Gastrocnemius medialis (tissue), 4 donors: ENCODE measurements at regions not wholly inside any gene's neighbourhood (a gene's known extent, or its start where the extent isn't known, plus 50 kb on each side); places are given as distances from the start of the nearest gene placed in this dataset.

Source experiments
- ATAC-seq, 2 donors: fragments of 150-250 bp; one replicate each; pipeline ENCODE4 v1.9.1; 2016
- DNase-seq, 2 donors: peaks; one replicate each; pipeline ENCODE4 v3.0.0-alpha.2; 2019
- H3K27ac ChIP-seq, 4 donors: fragments of 200-600 bp; sonication (generic); 1 replicate in 1 of 4; 2 replicates in 3 of 4; pipeline ENCODE4 v1.5.1; 2016 to 2018; ENCODE audit warnings: mild to moderate bottlenecking in 2 of 4, moderate library complexity in 1 of 4
- H3K27me3 ChIP-seq, 3 donors: fragments of 200-600 bp; sonication (generic) in 2 of 3; 1 replicate in 1 of 3; 2 replicates in 2 of 3; pipeline versions ENCODE4 v1.5.1 to v1.6.0; 2016 to 2019; ENCODE audit warnings: mild to moderate bottlenecking in 1 of 3, moderate library complexity in 1 of 3
- H3K36me3 ChIP-seq, 2 donors: fragments of 200-600 bp; sonication (generic) in 1 of 2; one replicate each; pipeline ENCODE4 v1.5.1; 2017 to 2018
- H3K4me1 ChIP-seq, 2 donors: fragments of 200-600 bp; sonication (generic) in 1 of 2; one replicate each; pipeline ENCODE4 v1.5.1; 2016 to 2017; ENCODE audit warnings: mild to moderate bottlenecking in 2 of 2
- H3K4me3 ChIP-seq, 4 donors: fragments of 200-600 bp; sonication (generic) in 3 of 4; 1 replicate in 1 of 4; 2 replicates in 3 of 4; pipeline ENCODE4 v1.5.1; 2016 to 2019; ENCODE audit warnings: mild to moderate bottlenecking in 2 of 4
- H3K9me3 ChIP-seq, 3 donors: fragments of 200-600 bp; sonication (generic) in 2 of 3; 1 replicate in 1 of 3; 2 replicates in 2 of 3; pipeline ENCODE4 v1.5.1; 2016 to 2019
- CTCF ChIP-seq, 5 experiments: fragments of 450-650 bp in 3 of 5; fragments of 200-600 bp in 2 of 5; sonication (generic) in 2 of 5; IDR thresholded peaks in 4 of 5; conservative IDR thresholded peaks in 1 of 5; 1 replicate in 4 of 5; 2 replicates in 1 of 5; pipeline ENCODE4 v1.5.1; 2016 to 2019; ENCODE audit warnings: antibody characterized with exemption in 5 of 5, mild to moderate bottlenecking in 3 of 5, moderate library complexity in 3 of 5
- POLR2A ChIP-seq, 2 donors: fragments of 450-650 bp; IDR thresholded peaks; one replicate each; pipeline ENCODE4 v1.6.1; 2017; ENCODE audit warnings: antibody characterized with exemption in 2 of 2, mild to moderate bottlenecking in 2 of 2, moderate library complexity in 2 of 2
- in situ Hi-C, 4 donors: fragments of 200-750 bp; cut with MboI; loops; one replicate each; pipeline versions ENCODE4 v1.15.0 to v1.8.0; 2017; ENCODE audit warnings: low sequenced_read_pairs in 4 of 4
- intact Hi-C: fragments of 100-400 bp; cut with DNase I; formaldehyde crosslinking; loops from one replicate; pipeline ENCODE4 v1.15.1; 2023; ENCODE audit warnings: low total_unique reads

- intact Hi-C loops (no loop called here), in situ Hi-C loops (no loop called here)
- DNase-seq = no peak
- ATAC-seq = no peak
- Histone ChIP-seq H3K4me1 (no peaks in the 10 kb centered on the region), H3K27ac (no peak overlapping the region), H3K36me3 (no peaks in the 10 kb centered on the region), H3K27me3 (peaks cover 0 to 9% (median 8%) of the 10 kb centered on the region in 3 donors), H3K9me3 (no peaks in the 10 kb centered on the region), H3K4me3 (no peak overlapping the region)
- TF ChIP-seq POLR2A (IDR thresholded peaks at IDR 0.05) (no peak), CTCF (IDR thresholded peaks at IDR 0.05 in 4 of 5, conservative IDR thresholded peaks at IDR 0.05 in 1 of 5) (no peak)
Observed at GRCh38 chr12:111212814-111213456, 156.0 kb downstream of the PHETA1 start.

GRCh38 chr12:111211910-111212757, 156.8 kb downstream of the PHETA1 start:
- no peaks in the 10 kb centered on the region for H3K4me1 ChIP-seq
- peaks cover 0 to 12% (median 8%) of the 10 kb centered on the region in 3 donors for H3K27me3 ChIP-seq
- no peaks in the 10 kb centered on the region for H3K36me3 ChIP-seq
- DNase-seq (no peak), ATAC-seq (no peak)
- TF ChIP-seq POLR2A (IDR thresholded peaks at IDR 0.05) (no peak), CTCF (IDR thresholded peaks at IDR 0.05 in 4 of 5, conservative IDR thresholded peaks at IDR 0.05 in 1 of 5) (no peak)
- no peak overlapping the region for H3K4me3 ChIP-seq
- H3K9me3 ChIP-seq = no peaks in the 10 kb centered on the region
- H3K27ac ChIP-seq = no peak overlapping the region
- intact Hi-C loops (no loop called here), in situ Hi-C loops (no loop called here)

GRCh38 chr12:111209811-111210210, 159.1 kb downstream of the PHETA1 start:
- no peak overlapping the region for H3K4me3 ChIP-seq
- DNase-seq (no peak), ATAC-seq (no peak)
- no peaks in the 10 kb centered on the region for H3K4me1 ChIP-seq
- in situ Hi-C loops (no loop called here), intact Hi-C loops (no loop called here)
- peaks cover 0 to 12% (median 8%) of the 10 kb centered on the region in 3 donors for H3K27me3 ChIP-seq
- no peaks in the 10 kb centered on the region for H3K36me3 ChIP-seq
- no peak for TF ChIP-seq CTCF (IDR thresholded peaks at IDR 0.05 in 4 of 5, conservative IDR thresholded peaks at IDR 0.05 in 1 of 5)
- TF ChIP-seq POLR2A (IDR thresholded peaks at IDR 0.05) = no peak
- H3K27ac ChIP-seq = no peak overlapping the region
- H3K9me3 ChIP-seq = no peaks in the 10 kb centered on the region

GRCh38 chr12:111207761-111208160, 161.1 kb downstream of the PHETA1 start:
- H3K9me3 ChIP-seq = no peaks in the 10 kb centered on the region
- no peaks in the 10 kb centered on the region for H3K4me1 ChIP-seq
- intact Hi-C loops = no loop called here
- DNase-seq (no peak), ATAC-seq (no peak)
- no peak overlapping the region for H3K27ac ChIP-seq
- in situ Hi-C loops = no loop called here
- H3K4me3 ChIP-seq = no peak overlapping the region
- H3K36me3 ChIP-seq = no peaks in the 10 kb centered on the region
- TF ChIP-seq CTCF (IDR thresholded peaks at IDR 0.05 in 4 of 5, conservative IDR thresholded peaks at IDR 0.05 in 1 of 5) (no peak), POLR2A (IDR thresholded peaks at IDR 0.05) (no peak)
- peaks cover under 1 to 10% (median 8%) of the 10 kb centered on the region in 3 donors for H3K27me3 ChIP-seq
